HL-60 (cell line): ENCODE measurements at regions not wholly inside any gene's neighbourhood (a gene's known extent, or its start where the extent isn't known, plus 50 kb on each side); places are given as distances from the start of the nearest gene placed in this dataset.
"Not testable (repeated sequence)": the region's sequence is repeated elsewhere in the genome, so short reads cannot be mapped to it uniquely, and the experiment has no call there.

Experiments used
- DNase-seq, 2 experiments: peaks; one replicate each; pipeline ENCODE4 v3.0.0-alpha.2; 2010 to 2020; ENCODE audit warnings: low read depth in 1 of 2, low spot score in 1 of 2
- H3K27ac ChIP-seq: fragments of 250-450 bp; sonication (Bioruptor Pico); replicated peaks from 2 replicates; pipeline ENCODE4 v1.5.1; 2020; ENCODE audit warnings: mild to moderate bottlenecking, moderate library complexity
- H3K27me3 ChIP-seq: fragments of 250-450 bp; sonication (Bioruptor Pico); 2 replicates; pipeline ENCODE4 v1.5.1; 2021; ENCODE audit warnings: mild to moderate bottlenecking, moderate library complexity; ENCODE audit not compliant: insufficient read depth, poor library complexity, severe bottlenecking
- H3K4me3 ChIP-seq: replicated peaks from 2 replicates; pipeline ENCODE4 v1.5.1; 2011; ENCODE audit warnings: mild to moderate bottlenecking, control low read depth, low read length; ENCODE audit not compliant: insufficient read depth
- GABPA ChIP-seq: IDR thresholded peaks from 2 replicates; pipeline ENCODE4 v1.6.1; 2012; ENCODE audit warnings: low read depth
- POLR2AphosphoS5 ChIP-seq: IDR thresholded peaks from 2 replicates; pipeline ENCODE4 v1.6.1; 2012; ENCODE audit warnings: low read depth
- SPI1 ChIP-seq: IDR thresholded peaks from 2 replicates; pipeline ENCODE4 v1.6.1; 2012; ENCODE audit warnings: low read depth, mild to moderate bottlenecking, borderline replicate concordance
- TF ChIP-seq, protein P1 (sequence below): IDR thresholded peaks from 2 replicates; pipeline ENCODE4 v1.6.1; 2012; ENCODE audit warnings: low read depth; ENCODE audit not compliant: insufficient replicate concordance
- TF ChIP-seq, protein P2 (sequence below): IDR thresholded peaks from one replicate; pipeline ENCODE4 v1.5.1; 2011; ENCODE audit warnings: low read length, control low read depth, inconsistent platforms; ENCODE audit not compliant: insufficient read depth

DNA sequence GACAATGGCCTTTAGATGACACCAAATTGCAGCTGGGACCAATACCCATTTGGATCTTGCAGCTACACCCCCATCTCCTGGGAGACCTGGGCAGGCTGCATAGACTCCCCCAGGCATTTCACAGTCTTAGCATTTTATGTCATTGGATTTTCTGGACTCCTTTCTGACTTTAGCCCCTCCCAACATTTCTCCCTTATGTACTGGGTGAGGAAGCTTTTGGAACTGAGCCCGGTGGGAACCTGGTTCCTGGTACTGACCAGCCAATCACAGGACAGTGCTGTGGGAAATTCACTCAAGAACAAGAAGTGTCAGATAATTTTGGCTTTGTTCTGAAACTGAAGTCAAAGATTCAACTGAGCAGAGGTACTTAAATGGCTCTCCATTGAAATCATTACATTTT lies 177.7 kb downstream of the ACTR3B start:
- Histone ChIP-seq H3K27me3 (no peaks in the 10 kb centered on the region), H3K4me3 (no peak overlapping the region), H3K27ac (no peak overlapping the region)
- TF ChIP-seq POLR2AphosphoS5, result no peak
- TF ChIP-seq GABPA, result no peak
- TF ChIP-seq, protein P1, sequence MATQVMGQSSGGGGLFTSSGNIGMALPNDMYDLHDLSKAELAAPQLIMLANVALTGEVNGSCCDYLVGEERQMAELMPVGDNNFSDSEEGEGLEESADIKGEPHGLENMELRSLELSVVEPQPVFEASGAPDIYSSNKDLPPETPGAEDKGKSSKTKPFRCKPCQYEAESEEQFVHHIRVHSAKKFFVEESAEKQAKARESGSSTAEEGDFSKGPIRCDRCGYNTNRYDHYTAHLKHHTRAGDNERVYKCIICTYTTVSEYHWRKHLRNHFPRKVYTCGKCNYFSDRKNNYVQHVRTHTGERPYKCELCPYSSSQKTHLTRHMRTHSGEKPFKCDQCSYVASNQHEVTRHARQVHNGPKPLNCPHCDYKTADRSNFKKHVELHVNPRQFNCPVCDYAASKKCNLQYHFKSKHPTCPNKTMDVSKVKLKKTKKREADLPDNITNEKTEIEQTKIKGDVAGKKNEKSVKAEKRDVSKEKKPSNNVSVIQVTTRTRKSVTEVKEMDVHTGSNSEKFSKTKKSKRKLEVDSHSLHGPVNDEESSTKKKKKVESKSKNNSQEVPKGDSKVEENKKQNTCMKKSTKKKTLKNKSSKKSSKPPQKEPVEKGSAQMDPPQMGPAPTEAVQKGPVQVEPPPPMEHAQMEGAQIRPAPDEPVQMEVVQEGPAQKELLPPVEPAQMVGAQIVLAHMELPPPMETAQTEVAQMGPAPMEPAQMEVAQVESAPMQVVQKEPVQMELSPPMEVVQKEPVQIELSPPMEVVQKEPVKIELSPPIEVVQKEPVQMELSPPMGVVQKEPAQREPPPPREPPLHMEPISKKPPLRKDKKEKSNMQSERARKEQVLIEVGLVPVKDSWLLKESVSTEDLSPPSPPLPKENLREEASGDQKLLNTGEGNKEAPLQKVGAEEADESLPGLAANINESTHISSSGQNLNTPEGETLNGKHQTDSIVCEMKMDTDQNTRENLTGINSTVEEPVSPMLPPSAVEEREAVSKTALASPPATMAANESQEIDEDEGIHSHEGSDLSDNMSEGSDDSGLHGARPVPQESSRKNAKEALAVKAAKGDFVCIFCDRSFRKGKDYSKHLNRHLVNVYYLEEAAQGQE, result no peak
- TF ChIP-seq, protein P2, sequence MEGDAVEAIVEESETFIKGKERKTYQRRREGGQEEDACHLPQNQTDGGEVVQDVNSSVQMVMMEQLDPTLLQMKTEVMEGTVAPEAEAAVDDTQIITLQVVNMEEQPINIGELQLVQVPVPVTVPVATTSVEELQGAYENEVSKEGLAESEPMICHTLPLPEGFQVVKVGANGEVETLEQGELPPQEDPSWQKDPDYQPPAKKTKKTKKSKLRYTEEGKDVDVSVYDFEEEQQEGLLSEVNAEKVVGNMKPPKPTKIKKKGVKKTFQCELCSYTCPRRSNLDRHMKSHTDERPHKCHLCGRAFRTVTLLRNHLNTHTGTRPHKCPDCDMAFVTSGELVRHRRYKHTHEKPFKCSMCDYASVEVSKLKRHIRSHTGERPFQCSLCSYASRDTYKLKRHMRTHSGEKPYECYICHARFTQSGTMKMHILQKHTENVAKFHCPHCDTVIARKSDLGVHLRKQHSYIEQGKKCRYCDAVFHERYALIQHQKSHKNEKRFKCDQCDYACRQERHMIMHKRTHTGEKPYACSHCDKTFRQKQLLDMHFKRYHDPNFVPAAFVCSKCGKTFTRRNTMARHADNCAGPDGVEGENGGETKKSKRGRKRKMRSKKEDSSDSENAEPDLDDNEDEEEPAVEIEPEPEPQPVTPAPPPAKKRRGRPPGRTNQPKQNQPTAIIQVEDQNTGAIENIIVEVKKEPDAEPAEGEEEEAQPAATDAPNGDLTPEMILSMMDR, result no peak
- TF ChIP-seq SPI1, result no peak
- DNase-seq, result no peak

DNA sequence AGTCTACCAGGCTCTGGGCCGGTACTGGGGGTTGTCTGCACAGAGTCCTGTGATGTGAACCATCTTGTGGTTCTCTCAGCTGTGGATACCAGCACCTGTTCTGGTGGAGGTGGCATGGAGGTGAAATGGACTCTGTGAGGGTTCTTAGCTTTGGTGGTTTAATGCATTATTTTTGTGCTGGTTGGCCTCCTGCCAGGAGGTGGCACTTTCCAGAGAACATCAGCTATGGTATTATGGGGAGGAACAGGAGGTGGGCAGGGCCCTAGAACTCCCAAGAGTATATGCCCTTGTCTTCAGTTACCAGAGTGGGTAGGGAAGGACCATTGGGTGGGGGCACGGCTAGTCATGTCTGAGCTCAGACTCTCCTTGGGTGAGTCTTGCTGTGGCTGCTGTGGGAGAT lies 187.1 kb downstream of the ACTR3B start:
- not testable (repeated sequence) for DNase-seq, H3K27ac ChIP-seq, H3K4me3 ChIP-seq, H3K27me3 ChIP-seq

DNA sequence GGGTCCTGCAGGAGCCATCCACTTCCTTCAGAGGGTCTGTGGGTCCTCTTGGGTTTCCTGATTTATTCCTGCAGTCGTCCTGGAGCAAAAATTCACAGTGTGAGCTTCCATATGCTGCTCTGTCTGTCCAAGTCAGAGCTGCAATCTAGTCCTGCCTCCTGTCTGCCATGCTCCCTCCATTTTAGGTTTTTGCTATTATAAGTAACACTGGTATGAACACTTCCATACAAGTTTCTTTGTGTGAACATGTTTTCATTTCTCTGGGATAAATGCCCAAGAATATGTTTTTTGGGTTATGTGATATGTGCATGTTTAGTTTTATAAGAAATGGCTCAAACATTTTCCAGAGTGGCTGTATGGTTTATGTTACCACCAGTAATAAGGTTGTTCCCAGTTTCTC lies 188.1 kb downstream of the ACTR3B start:
- TF ChIP-seq POLR2AphosphoS5, result no peak
- TF ChIP-seq, protein P2, result no peak
- TF ChIP-seq SPI1, result no peak
- TF ChIP-seq GABPA, result no peak
- TF ChIP-seq, protein P1, result no peak
- peaks cover 2% of the 10 kb centered on the region for H3K27me3 ChIP-seq
- no peak for DNase-seq
- H3K27ac ChIP-seq, result no peak overlapping the region
- no peak overlapping the region for H3K4me3 ChIP-seq

DNA sequence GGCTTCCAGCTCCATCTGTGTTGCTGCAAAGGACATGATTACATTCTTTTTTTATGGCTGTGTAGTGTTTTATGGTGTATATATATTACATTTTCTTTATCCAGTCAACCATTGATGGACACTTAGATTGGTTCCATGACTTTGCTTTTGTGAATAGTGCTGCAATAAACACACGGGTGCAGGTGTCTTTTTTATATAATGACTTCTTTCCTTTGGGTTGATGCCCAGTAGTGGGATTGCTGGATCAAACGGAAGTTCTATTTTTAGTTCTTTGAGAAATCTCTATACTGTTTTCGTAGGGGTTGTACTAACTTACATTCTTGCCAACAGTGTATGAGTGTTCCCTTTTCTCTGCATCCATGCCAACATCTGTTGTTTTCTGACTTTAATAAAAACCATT lies 189.7 kb downstream of the ACTR3B start:
- no peak overlapping the region for H3K27ac ChIP-seq
- H3K27me3 ChIP-seq, result peaks cover 2% of the 10 kb centered on the region

More for the DNA sequence above, 189.7 kb downstream of the ACTR3B start:
- TF ChIP-seq, protein P1, result no peak
- TF ChIP-seq GABPA, result no peak
- TF ChIP-seq, protein P2, result no peak
- no peak overlapping the region for H3K4me3 ChIP-seq
- DNase-seq, result no peak
